H1 (cell line): ENCODE measurements at regions not wholly inside any gene's neighbourhood (a gene's known extent, or its start where the extent isn't known, plus 50 kb on each side); places are given as distances from the start of the nearest gene placed in this dataset.

ENCODE experiments used
- CTCF ChIA-PET: fragments of 300-600 bp; sonication (Branson Sonifier 250); formaldehyde crosslinking; loops from one replicate; lab custom pipeline; 2021; ENCODE audit not compliant: partially characterized antibody; lab: Charles Lee
- POLR2A ChIA-PET: fragments of 300-600 bp; sonication (Branson Sonifier 250); formaldehyde crosslinking; loops from one replicate; lab custom pipeline; 2021; ENCODE audit warnings: inconsistent platforms; ENCODE audit not compliant: partially characterized antibody; lab: Charles Lee
- DNase-seq, 2 experiments: peaks; one replicate each; pipeline versions ENCODE4 v3.0.0 to v3.0.0-alpha.2; 2010 to 2022; ENCODE audit warnings: low spot score in 2 of 2, low read depth in 1 of 2, mixed read lengths in 1 of 2
- FAIRE-seq: peaks from 2 replicates; lab custom pipeline; 2011; peaks lifted over from hg19 to GRCh38; lab: Jason Lieb, UNC
- H2AFZ ChIP-seq: 2 replicates; pipeline ENCODE4 v1.8.1; 2012; ENCODE audit warnings: low read length, inconsistent platforms
- H2AK5ac ChIP-seq: 2 replicates; pipeline ENCODE4 v1.6.1; 2013; ENCODE audit warnings: low read depth, low read length
- H2BK120ac ChIP-seq: replicated peaks from 2 replicates; pipeline ENCODE3; 2013; ENCODE audit warnings: low read depth, low read length, inconsistent platforms
- H2BK12ac ChIP-seq: 2 replicates; pipeline ENCODE4 v1.6.1; 2013; ENCODE audit warnings: low read depth, low read length
- H2BK15ac ChIP-seq: 2 replicates; pipeline ENCODE4 v1.6.1; 2013; ENCODE audit warnings: low read length
- H2BK20ac ChIP-seq: 2 replicates; pipeline ENCODE4 v1.6.1; 2013; ENCODE audit warnings: low read length
- H2BK5ac ChIP-seq: 2 replicates; pipeline ENCODE4 v1.6.1; 2013; ENCODE audit warnings: low read depth, low read length
- H3K14ac ChIP-seq: 2 replicates; pipeline ENCODE4 v1.6.1; 2013; ENCODE audit warnings: inconsistent platforms; ENCODE audit not compliant: insufficient read length
- H3K18ac ChIP-seq: 2 replicates; pipeline ENCODE4 v1.6.1; 2013; ENCODE audit warnings: low read length; ENCODE audit errors: extremely low read depth
- H3K23ac ChIP-seq: 2 replicates; pipeline ENCODE4 v1.6.1; 2013; ENCODE audit warnings: inconsistent platforms; ENCODE audit not compliant: insufficient read length
- H3K23me2 ChIP-seq: 2 replicates; pipeline ENCODE4 v1.6.1; 2013; ENCODE audit warnings: low read depth, low read length
- H3K27ac ChIP-seq: 2 replicates; pipeline ENCODE4 v1.6.1; 2011; ENCODE audit warnings: low read depth, low read length, inconsistent platforms
- H3K27me3 ChIP-seq, 4 experiments: replicated peaks in 1 of 4; 1 replicate in 1 of 4; 2 replicates in 3 of 4; pipeline versions ENCODE4 v1.6.1 to v1.8.1; 2011 to 2013; ENCODE audit warnings: low read length in 3 of 4, mild to moderate bottlenecking in 3 of 4, inconsistent platforms in 2 of 4, mixed read lengths in 2 of 4, moderate library complexity in 1 of 4; ENCODE audit not compliant: control insufficient read depth in 3 of 4, insufficient read depth in 3 of 4; ENCODE audit errors: extremely low read depth in 1 of 4
- H3K36me3 ChIP-seq, 4 experiments: 2 replicates each; pipeline versions ENCODE4 v1.6.1 to v1.8.1; 2011 to 2013; ENCODE audit warnings: mild to moderate bottlenecking in 4 of 4, low read length in 3 of 4, moderate library complexity in 2 of 4, control low read depth in 1 of 4, inconsistent platforms in 1 of 4; ENCODE audit not compliant: insufficient read depth in 4 of 4, control insufficient read depth in 2 of 4
- H3K4ac ChIP-seq: replicated peaks from 2 replicates; pipeline ENCODE3; 2013; ENCODE audit warnings: low read length, low read depth, mixed read lengths, inconsistent platforms; ENCODE audit not compliant: insufficient read length
- H3K4me1 ChIP-seq, 4 experiments: replicated peaks in 1 of 4; 1 replicate in 1 of 4; 2 replicates in 3 of 4; pipeline versions ENCODE4 v1.6.1 to v1.8.1; 2011 to 2013; ENCODE audit warnings: low read length in 3 of 4, inconsistent platforms in 2 of 4, mixed read lengths in 1 of 4; ENCODE audit not compliant: insufficient read depth in 4 of 4, control insufficient read depth in 3 of 4
- H3K4me2 ChIP-seq, 2 experiments: 2 replicates each; pipeline versions ENCODE4 v1.6.1 to v1.8.1; 2011 to 2013; ENCODE audit warnings: low read depth in 2 of 2, low read length in 2 of 2, control low read depth in 1 of 2, inconsistent platforms in 1 of 2, mild to moderate bottlenecking in 1 of 2; ENCODE audit not compliant: insufficient read depth in 1 of 2
- H3K4me3 ChIP-seq, 4 experiments: fragments of 200-600, 300-600 bp in 1 of 4; sonication (generic), shearing (Covaris generic), sonication (Bioruptor Twin) in 1 of 4; 2 replicates each; pipeline versions ENCODE4 v1.5.1 to v1.8.1; 2011 to 2016; ENCODE audit warnings: low read length in 4 of 4, low read depth in 3 of 4, control low read depth in 2 of 4, inconsistent platforms in 2 of 4, mild to moderate bottlenecking in 2 of 4, mixed read lengths in 1 of 4, moderate library complexity in 1 of 4; ENCODE audit not compliant: insufficient read depth in 2 of 4; ENCODE audit errors: extremely low read depth in 1 of 4
- H3K56ac ChIP-seq: replicated peaks from 2 replicates; pipeline ENCODE3; 2013; ENCODE audit warnings: low read depth, mild to moderate bottlenecking, mixed read lengths, low read length, inconsistent platforms; ENCODE audit not compliant: insufficient read length
- H3K79me1 ChIP-seq: 2 replicates; pipeline ENCODE4 v1.6.1; 2013; ENCODE audit warnings: low read depth, low read length, control low read depth
- H3K79me2 ChIP-seq, 2 experiments: 2 replicates each; pipeline versions ENCODE4 v1.6.1 to v1.8.1; 2012 to 2013; ENCODE audit warnings: low read length in 2 of 2, mild to moderate bottlenecking in 2 of 2, inconsistent platforms in 1 of 2; ENCODE audit not compliant: insufficient read depth in 2 of 2, control insufficient read depth in 1 of 2
- H3K9ac ChIP-seq, 4 experiments: replicated peaks in 1 of 4; 1 replicate in 1 of 4; 2 replicates in 3 of 4; pipeline versions ENCODE4 v1.6.1 to v1.8.1; 2011 to 2013; ENCODE audit warnings: low read depth in 3 of 4, low read length in 3 of 4, control low read depth in 2 of 4, mild to moderate bottlenecking in 2 of 4, moderate library complexity in 2 of 4, inconsistent platforms in 1 of 4; ENCODE audit errors: extremely low read depth in 1 of 4
- H3K9me3 ChIP-seq, 2 experiments: 2 replicates each; pipeline versions ENCODE4 v1.6.1 to v1.8.1; 2012 to 2013; ENCODE audit warnings: mild to moderate bottlenecking in 2 of 2, moderate library complexity in 2 of 2, control low read depth in 1 of 2, inconsistent platforms in 1 of 2, low read depth in 1 of 2, low read length in 1 of 2, mixed read lengths in 1 of 2; ENCODE audit not compliant: insufficient read depth in 2 of 2
- H4K20me1 ChIP-seq, 2 experiments: replicated peaks in 1 of 2; 2 replicates each; pipeline versions ENCODE3 to v1.8.1; 2011 to 2013; ENCODE audit warnings: inconsistent platforms in 2 of 2, low read length in 2 of 2, mild to moderate bottlenecking in 1 of 2; ENCODE audit not compliant: insufficient read depth in 2 of 2, control insufficient read depth in 1 of 2
- H4K5ac ChIP-seq: 2 replicates; pipeline ENCODE4 v1.6.1; 2013; ENCODE audit warnings: low read length, low read depth, mixed read lengths, inconsistent platforms; ENCODE audit not compliant: insufficient read length
- H4K8ac ChIP-seq: 2 replicates; pipeline ENCODE4 v1.8.0; 2013; ENCODE audit warnings: mild to moderate bottlenecking, moderate library complexity, low read length, inconsistent platforms; ENCODE audit not compliant: insufficient read depth; ENCODE audit errors: extremely low read depth
- H4K91ac ChIP-seq: replicated peaks from 2 replicates; pipeline ENCODE3; 2013; ENCODE audit warnings: low read length, mixed read lengths, inconsistent platforms; ENCODE audit not compliant: insufficient read length
- ATF2 ChIP-seq: IDR thresholded peaks from 2 replicates; pipeline ENCODE4 v1.6.1; 2012; ENCODE audit warnings: low read length, inconsistent platforms
- BACH1 ChIP-seq: IDR thresholded peaks from 2 replicates; pipeline ENCODE4 v1.6.1; 2012; ENCODE audit warnings: low read length, improper control_type of control experiment
- CBX5 ChIP-seq: fragments of 300-800, 300-1000 bp; sonication (generic); IDR thresholded peaks from 2 replicates; pipeline ENCODE4 v1.7.1; 2016; ENCODE audit warnings: antibody characterized with exemption, low read length, low read depth
- EGR1 ChIP-seq: IDR thresholded peaks from 2 replicates; pipeline ENCODE4 v1.6.1; 2011; ENCODE audit warnings: low read depth, low read length, borderline replicate concordance
- HDAC2 ChIP-seq, 2 experiments: fragments of 300-600 bp in 1 of 2; sonication (generic) in 1 of 2; IDR thresholded peaks; 2 replicates each; pipeline ENCODE4 v1.6.1; 2011 to 2012; ENCODE audit warnings: low read depth in 2 of 2, low read length in 2 of 2, mild to moderate bottlenecking in 2 of 2, moderate library complexity in 2 of 2, borderline replicate concordance in 1 of 2, inconsistent platforms in 1 of 2
- JUND ChIP-seq: IDR thresholded peaks from 2 replicates; pipeline ENCODE4 v1.6.1; 2011; ENCODE audit warnings: mild to moderate bottlenecking, improper control_type of control experiment, low read length
- KDM4A ChIP-seq: IDR thresholded peaks from one replicate; pipeline ENCODE4 v1.7.1; 2012; ENCODE audit warnings: low read depth, mild to moderate bottlenecking, moderate library complexity, low read length, inconsistent platforms; ENCODE audit not compliant: severe bottlenecking
- NANOG ChIP-seq: IDR thresholded peaks from 2 replicates; pipeline ENCODE4 v1.6.1; 2011; ENCODE audit warnings: low read length, low read depth, mild to moderate bottlenecking, inconsistent platforms; ENCODE audit not compliant: insufficient read depth, poor library complexity, severe bottlenecking
- POLR2A ChIP-seq, 2 experiments: IDR thresholded peaks; 1 replicate in 1 of 2; 2 replicates in 1 of 2; pipeline ENCODE4 v1.6.1; 2011; ENCODE audit warnings: low read depth in 2 of 2, low read length in 2 of 2, mild to moderate bottlenecking in 2 of 2; ENCODE audit errors: control extremely low read depth in 1 of 2
- RFX5 ChIP-seq: IDR thresholded peaks from 2 replicates; pipeline ENCODE4 v1.6.1; 2011; ENCODE audit warnings: low read depth, low read length, improper control_type of control experiment, borderline replicate concordance
- TCF12 ChIP-seq: IDR thresholded peaks from 2 replicates; pipeline ENCODE4 v1.6.1; 2011; ENCODE audit warnings: low read depth, mild to moderate bottlenecking, low read length
- WGBS, 2 experiments: shearing (Covaris generic) in 1 of 2; methylation state at CpG; one replicate each; pipeline versions ENCODE4 v1.1.6 to v1.1.7; 2013 to 2015; ENCODE audit warnings: low lambda C conversion rate in 2 of 2, mixed read lengths in 2 of 2, inconsistent platforms in 1 of 2, low coverage in 1 of 2, missing lambda C conversion rate in 1 of 2; ENCODE audit not compliant: insufficient replicate concordance in 2 of 2, insufficient coverage in 1 of 2, insufficient read length in 1 of 2; ENCODE audit errors: extremely low coverage in 1 of 2, missing lambda C conversion rate in 1 of 2; 5-methylcytosine and 5-hydroxymethylcytosine counted together
- TF ChIP-seq, protein P1 (sequence below): IDR thresholded peaks from 2 replicates; pipeline ENCODE4 v1.6.1; 2011; ENCODE audit warnings: low read length, improper control_type of control experiment

DNA sequence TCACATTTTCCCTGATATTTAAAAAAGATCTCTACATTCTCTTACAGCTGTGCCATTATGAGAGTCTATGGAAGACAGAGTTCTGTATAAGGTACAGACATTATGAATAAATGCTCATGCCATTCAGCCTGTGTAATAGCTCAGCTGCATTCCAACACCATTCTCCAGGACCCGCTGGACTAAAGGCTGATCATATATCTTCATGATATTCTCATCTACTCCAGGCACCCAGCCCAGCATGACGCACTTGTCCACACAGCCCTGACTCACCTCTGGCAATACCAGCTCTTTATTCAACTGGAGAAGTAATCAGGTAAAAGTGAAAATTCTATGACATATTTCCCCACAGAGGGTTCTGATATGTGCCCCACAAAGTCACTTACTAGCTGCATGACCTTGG, 437.5 kb upstream of the FGF16 start:
- H3K56ac ChIP-seq: no peak overlapping the region
- FAIRE-seq: no peak
- no peak overlapping the region for H4K8ac ChIP-seq
- H2BK15ac ChIP-seq: no peak overlapping the region
- H3K79me1 ChIP-seq: no peaks in the 10 kb centered on the region
- H2AK5ac ChIP-seq: no peak overlapping the region
- H3K9me3 ChIP-seq: no peaks in the 10 kb centered on the region
- no peak overlapping the region for H3K4me3 ChIP-seq
- H3K23ac ChIP-seq: no peak overlapping the region
- H3K14ac ChIP-seq: no peak overlapping the region
- no peak overlapping the region for H4K91ac ChIP-seq
- H3K18ac ChIP-seq: no peak overlapping the region
- H4K5ac ChIP-seq: no peak overlapping the region
- no peak overlapping the region for H2BK120ac ChIP-seq
- no peaks in the 10 kb centered on the region for H3K27me3 ChIP-seq
- H3K4ac ChIP-seq: no peak overlapping the region
- peaks cover 0 to 11% (median under 1%) of the 10 kb centered on the region in 4 experiments; a peak in 3 of 7 replicates for H3K4me1 ChIP-seq
- H3K9ac ChIP-seq: no peak overlapping the region
- H3K36me3 ChIP-seq: no peaks in the 10 kb centered on the region
- H4K20me1 ChIP-seq: no peaks in the 10 kb centered on the region
- H3K23me2 ChIP-seq: no peaks in the 10 kb centered on the region; the same call in 1 of the 2 replicates
- WGBS, 2 experiments: 75% methylated on average over 1 of the region's 2 CpGs; no CpG with 5 or more reads in 1 of the 2 experiments
- H2BK12ac ChIP-seq: no peak overlapping the region
- H2AFZ ChIP-seq: no peak overlapping the region
- H2BK20ac ChIP-seq: no peak overlapping the region
- no peak overlapping the region for H2BK5ac ChIP-seq
- POLR2A ChIA-PET: no interaction called here
- no peak for DNase-seq
- CTCF ChIA-PET: interaction anchor here (1.4 kb wide), 1 partner anchor 105 kb away, joined by 3 read pairs; no protein-coding TSS in a partner anchor
- no peak overlapping the region for H3K27ac ChIP-seq
- H3K79me2 ChIP-seq: no peaks in the 10 kb centered on the region
- no peak overlapping the region for H3K4me2 ChIP-seq
- TF ChIP-seq RFX5: no peak
- no peak for TF ChIP-seq ATF2
- TF ChIP-seq JUND: no peak
- no peak for TF ChIP-seq KDM4A
- no peak for TF ChIP-seq EGR1
- TF ChIP-seq, protein P1, sequence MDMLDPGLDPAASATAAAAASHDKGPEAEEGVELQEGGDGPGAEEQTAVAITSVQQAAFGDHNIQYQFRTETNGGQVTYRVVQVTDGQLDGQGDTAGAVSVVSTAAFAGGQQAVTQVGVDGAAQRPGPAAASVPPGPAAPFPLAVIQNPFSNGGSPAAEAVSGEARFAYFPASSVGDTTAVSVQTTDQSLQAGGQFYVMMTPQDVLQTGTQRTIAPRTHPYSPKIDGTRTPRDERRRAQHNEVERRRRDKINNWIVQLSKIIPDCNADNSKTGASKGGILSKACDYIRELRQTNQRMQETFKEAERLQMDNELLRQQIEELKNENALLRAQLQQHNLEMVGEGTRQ: no peak
- no peak for TF ChIP-seq NANOG
- no peak for TF ChIP-seq POLR2A (IDR thresholded peaks at IDR 0.05; ENCODE audit: control extremely low read depth in 1 of 2, low read depth in 2 of 2, low read length in 2 of 2)
- no peak for TF ChIP-seq HDAC2 (IDR thresholded peaks at IDR 0.05; ENCODE audit: borderline replicate concordance in 1 of 2, low read depth in 2 of 2, low read length in 2 of 2)
- no peak for TF ChIP-seq TCF12
- no peak for TF ChIP-seq CBX5
- TF ChIP-seq BACH1: no peak
